Adrenal gland (tissue), 9 donors: ENCODE measurements at regions not wholly inside any gene's neighbourhood (a gene's known extent, or its start where the extent isn't known, plus 50 kb on each side); places are given as distances from the start of the nearest gene placed in this dataset.

ENCODE experiments used
- DNase-seq, 7 donors: peaks; one replicate each; pipeline ENCODE4 v3.0.0-alpha.2; 2019 to 2020
- H3K27ac ChIP-seq, 5 donors: fragments of 200-600 bp; sonication (generic) in 4 of 5; 1 replicate in 3 of 5; 2 replicates in 2 of 5; pipeline versions ENCODE4 v1.5.1 to v1.8.0; 2016 to 2020; ENCODE audit warnings: mild to moderate bottlenecking in 1 of 5
- H3K27me3 ChIP-seq: fragments of 200-600 bp; 2 replicates; pipeline ENCODE4 v1.8.0; 2021
- H3K36me3 ChIP-seq, 2 donors: fragments of 200-600 bp; replicated peaks in 1 of 2; 1 replicate in 1 of 2; 2 replicates in 1 of 2; pipeline versions ENCODE4 v1.5.1 to v1.8.0; 2018 to 2022
- H3K4me1 ChIP-seq, 2 donors: fragments of 200-600 bp; replicated peaks in 1 of 2; 1 replicate in 1 of 2; 2 replicates in 1 of 2; pipeline versions ENCODE4 v1.5.1 to v1.8.0; 2018 to 2021
- H3K4me3 ChIP-seq, 4 donors: fragments of 200-600 bp; sonication (generic) in 3 of 4; one replicate each; pipeline ENCODE4 v1.5.1; 2016 to 2018
- H3K9me3 ChIP-seq, 3 donors: fragments of 200-600 bp; sonication (generic) in 1 of 3; replicated peaks in 1 of 3; 1 replicate in 2 of 3; 2 replicates in 1 of 3; pipeline versions ENCODE4 v1.5.1 to v1.8.0; 2016 to 2021
- CTCF ChIP-seq, 6 experiments: fragments of 450-650 bp in 4 of 6; fragments of 200-600 bp in 2 of 6; sonication (generic) in 1 of 6; IDR thresholded peaks; 1 replicate in 5 of 6; 2 replicates in 1 of 6; pipeline versions ENCODE4 v1.5.1 to v1.8.0; 2016 to 2021; ENCODE audit warnings: antibody characterized with exemption in 6 of 6, mild to moderate bottlenecking in 2 of 6, moderate library complexity in 1 of 6
- POLR2A ChIP-seq, 2 donors: fragments of 450-650 bp; IDR thresholded peaks; one replicate each; pipeline ENCODE4 v1.6.1; 2017; ENCODE audit warnings: antibody characterized with exemption in 2 of 2, mild to moderate bottlenecking in 2 of 2, moderate library complexity in 1 of 2
- WGBS, 4 donors: extraction: QIAGEN DNeasy Blood & Tissue Kit in 2 of 4; methylation state at CpG; one replicate each; pipeline versions ENCODE4 v1.1.5 to v1.1.7; 2013 to 2017; 5-methylcytosine and 5-hydroxymethylcytosine counted together
- intact Hi-C, 2 donors: fragments of 100-400 bp; cut with DNase I; formaldehyde crosslinking; loops; one replicate each; pipeline versions ENCODE4 v1.14.1 to v1.15.0; 2022 to 2023
- donor health status: healthy with polysubstance abuse.
- donor health status: Bipolar disorder and iron deficiency.
- donor health status: DM: yes; HTN: yes; CAD: no.
- donor health status: DM: no; HTN: no; CAD: no.
- donor health status: DM: no; HTN: no; CAD: no.

- 65 to 91% (median 76%) methylated on average over 1 of the region's 1 CpG for WGBS, 4 donors
- H3K27me3 ChIP-seq, result no peaks in the 10 kb centered on the region
- H3K9me3 ChIP-seq, result no peaks in the 10 kb centered on the region
- intact Hi-C loops, result no loop called here
- H3K4me1 ChIP-seq, result no peaks in the 10 kb centered on the region
- no peak overlapping the region for H3K27ac ChIP-seq
- TF ChIP-seq CTCF (IDR thresholded peaks at IDR 0.05) (peak; percentile 26 to 58 (median 52)), POLR2A (IDR thresholded peaks at IDR 0.05) (no peak)
- no peaks in the 10 kb centered on the region for H3K36me3 ChIP-seq
- no peak for DNase-seq
- no peak overlapping the region for H3K4me3 ChIP-seq
Measured at GRCh38 chr3:148459931-148460513, 237.7 kb upstream of the AGTR1 start.

- H3K4me1 ChIP-seq, result no peaks in the 10 kb centered on the region
- TF ChIP-seq POLR2A (IDR thresholded peaks at IDR 0.05) (no peak), CTCF (IDR thresholded peaks at IDR 0.05) (no peak)
- H3K9me3 ChIP-seq, result no peaks in the 10 kb centered on the region
- H3K27me3 ChIP-seq, result no peaks in the 10 kb centered on the region
- DNase-seq, result no peak
- intact Hi-C loops, result no loop called here
- no peak overlapping the region for H3K4me3 ChIP-seq
- 86 to 94% (median 88%) methylated on average over 3 of the region's 3 CpGs for WGBS, 4 donors
- no peak overlapping the region for H3K27ac ChIP-seq
- H3K36me3 ChIP-seq, result no peaks in the 10 kb centered on the region
Measured at GRCh38 chr3:148460686-148461085, 237.0 kb upstream of the AGTR1 start.

GRCh38 chr3:148464246-148464645 lies 233.5 kb upstream of the AGTR1 start:
- H3K36me3 ChIP-seq, result no peaks in the 10 kb centered on the region
- no peaks in the 10 kb centered on the region for H3K4me1 ChIP-seq
- TF ChIP-seq POLR2A (IDR thresholded peaks at IDR 0.05) (no peak), CTCF (IDR thresholded peaks at IDR 0.05) (no peak)
- H3K27ac ChIP-seq, result no peak overlapping the region
- WGBS, 4 donors, result 54 to 80% (median 71%) methylated on average over 2 of the region's 2 CpGs
- no peak for DNase-seq
- no peaks in the 10 kb centered on the region for H3K9me3 ChIP-seq
- H3K27me3 ChIP-seq, result no peaks in the 10 kb centered on the region
- intact Hi-C loops, result no loop called here
- H3K4me3 ChIP-seq, result no peak overlapping the region

- TF ChIP-seq CTCF (IDR thresholded peaks at IDR 0.05) (no peak), POLR2A (IDR thresholded peaks at IDR 0.05) (no peak)
- H3K27ac ChIP-seq, result no peak overlapping the region
- no peaks in the 10 kb centered on the region for H3K4me1 ChIP-seq
- H3K4me3 ChIP-seq, result no peak overlapping the region
- no peaks in the 10 kb centered on the region for H3K27me3 ChIP-seq
- no peak for DNase-seq
- H3K36me3 ChIP-seq, result no peaks in the 10 kb centered on the region
- 47 to 66% (median 51%) methylated on average over 2 of the region's 2 CpGs for WGBS, 4 donors
- intact Hi-C loops, result no loop called here
- H3K9me3 ChIP-seq, result no peaks in the 10 kb centered on the region
Measured at GRCh38 chr3:148466143-148466542, 231.6 kb upstream of the AGTR1 start.
